ENCODE measurements at regions not wholly inside any gene's neighbourhood (a gene's known extent, or its start where the extent isn't known, plus 50 kb on each side); places are given as distances from the start of the nearest gene placed in this dataset.

GRCh38 chr4:107379054-107379869 is 340.8 kb downstream of the PAPSS1 start:
- no peak for TF ChIP-seq TAF1 (IDR thresholded peaks at IDR 0.05; ENCODE audit: borderline replicate concordance, low read depth, low read length)
- no peak for TF ChIP-seq POLR2A (IDR thresholded peaks at IDR 0.05; ENCODE audit: low read depth, low read length)
- TF ChIP-seq POLR2AphosphoS5 (IDR thresholded peaks at IDR 0.05; ENCODE audit: low read depth, low read length), result no peak
